Kidney (tissue), 13 donors: ENCODE measurements at regions not wholly inside any gene's neighbourhood (a gene's known extent, or its start where the extent isn't known, plus 50 kb on each side); places are given as distances from the start of the nearest gene placed in this dataset.

Experiments used
- DNase-seq, 5 donors: peaks; one replicate each; pipeline ENCODE4 v3.0.0-alpha.2; 2013 to 2020
- FAIRE-seq: peaks from 2 replicates; lab custom pipeline; 2012; peaks lifted over from hg19 to GRCh38; lab: Jason Lieb, UNC
- H3K27ac ChIP-seq, 2 donors: one replicate each; pipeline ENCODE4 v1.7.0; 2013; ENCODE audit warnings: low read depth in 2 of 2, low read length in 2 of 2, inconsistent platforms in 1 of 2
- H3K27me3 ChIP-seq: one replicate; pipeline ENCODE4 v1.7.1; 2013; ENCODE audit warnings: low read length, inconsistent platforms; ENCODE audit not compliant: control insufficient read depth, insufficient read depth
- H3K36me3 ChIP-seq, 3 donors: one replicate each; pipeline versions ENCODE4 v1.7.0 to v1.7.1; 2013; ENCODE audit warnings: low read length in 3 of 3, control low read depth in 1 of 3, inconsistent platforms in 1 of 3; ENCODE audit not compliant: insufficient read depth in 3 of 3, control insufficient read depth in 2 of 3
- H3K4me1 ChIP-seq, 3 donors: one replicate each; pipeline versions ENCODE4 v1.7.0 to v1.7.1; 2013; ENCODE audit warnings: low read length in 3 of 3, inconsistent platforms in 1 of 3, low read depth in 1 of 3; ENCODE audit not compliant: control insufficient read depth in 2 of 3, insufficient read depth in 2 of 3
- H3K4me3 ChIP-seq, 3 donors: one replicate each; pipeline versions ENCODE4 v1.7.0 to v1.8.1; 2013; ENCODE audit warnings: low read length in 3 of 3, control low read depth in 1 of 3, inconsistent platforms in 1 of 3
- H3K9ac ChIP-seq, 3 donors: one replicate each; pipeline versions ENCODE4 v1.7.0 to v1.7.1; 2013; ENCODE audit warnings: low read length in 3 of 3, control low read depth in 1 of 3, inconsistent platforms in 1 of 3
- H3K9me3 ChIP-seq, 3 donors: one replicate each; pipeline versions ENCODE4 v1.7.0 to v1.7.1; 2013; ENCODE audit warnings: low read length in 3 of 3, control low read depth in 1 of 3, inconsistent platforms in 1 of 3; ENCODE audit not compliant: control insufficient read depth in 2 of 3, insufficient read depth in 1 of 3
- CTCF ChIP-seq: IDR thresholded peaks from 3 replicates; pipeline ENCODE4 v1.5.1; 2012; ENCODE audit warnings: mild to moderate bottlenecking, moderate library complexity, borderline replicate concordance; ENCODE audit not compliant: insufficient read depth; ENCODE audit errors: extremely low read depth
- intact Hi-C: fragments of 100-400 bp; cut with DNase I; formaldehyde crosslinking; loops from one replicate; pipeline ENCODE4 v1.11.1; 2022
- donor health status: control.
- donor health status: control.
- donor health status: control.
- donor health status: control.
- donor health status: control.
- donor health status: DM: yes; HTN: yes; CAD: no.
- donor health status: Normal renal cell carcinoma (clear cell type).

GRCh38 chr4:26073886-26074560 lies 160.0 kb downstream of the SMIM20 start:
- FAIRE-seq (no peak), DNase-seq (no peak)
- intact Hi-C loops, result no loop called here
- Histone ChIP-seq H3K9ac (no peak overlapping the region), H3K9me3 (no peaks in the 10 kb centered on the region), H3K36me3 (no peaks in the 10 kb centered on the region), H3K4me1 (no peaks in the 10 kb centered on the region), H3K27ac (no peak overlapping the region), H3K4me3 (no peak overlapping the region), H3K27me3 (no peaks in the 10 kb centered on the region)
- no peak for TF ChIP-seq CTCF

- H3K27me3 ChIP-seq, result no peaks in the 10 kb centered on the region
- intact Hi-C loops, result no loop called here
- FAIRE-seq (no peak), DNase-seq (peak in 1 of 5 donors; percentile 29)
- no peak for TF ChIP-seq CTCF
- H3K9me3 ChIP-seq, result no peaks in the 10 kb centered on the region
- no peak overlapping the region for H3K4me3 ChIP-seq
- H3K9ac ChIP-seq, result no peak overlapping the region
- no peaks in the 10 kb centered on the region for H3K36me3 ChIP-seq
- H3K27ac ChIP-seq, result no peak overlapping the region
- no peaks in the 10 kb centered on the region for H3K4me1 ChIP-seq
Measured at GRCh38 chr4:26074712-26075430, 160.9 kb downstream of the SMIM20 start.

- Histone ChIP-seq H3K9ac (no peak overlapping the region), H3K9me3 (no peaks in the 10 kb centered on the region), H3K27me3 (no peaks in the 10 kb centered on the region), H3K4me1 (no peaks in the 10 kb centered on the region), H3K36me3 (no peaks in the 10 kb centered on the region), H3K4me3 (no peak overlapping the region), H3K27ac (no peak overlapping the region)
- no peak for DNase-seq
- no peak for TF ChIP-seq CTCF
- FAIRE-seq, result no peak
- intact Hi-C loops, result no loop called here
Measured at GRCh38 chr4:26075583-26075982, 161.6 kb downstream of the SMIM20 start.
